ACC112 (cell line): ENCODE measurements at regions not wholly inside any gene's neighbourhood (a gene's known extent, or its start where the extent isn't known, plus 50 kb on each side); places are given as distances from the start of the nearest gene placed in this dataset.
A peak's percentile ranks its signal among the peaks of the same experiment; 100 is the strongest.

Experiments
- H2AFZ ChIP-seq: fragments of 200-600 bp; sonication (generic); one replicate; pipeline ENCODE4 v1.6.0; 2017; ENCODE audit warnings: antibody characterized with exemption, low read length; ENCODE audit not compliant: unreplicated experiment
- H3K27ac ChIP-seq: fragments of 200-600 bp; sonication (generic); 2 replicates; pipeline ENCODE4 v1.5.1; 2014; ENCODE audit warnings: low read depth, mild to moderate bottlenecking, antibody characterized with exemption, low read length, moderate library complexity
- H3K27me3 ChIP-seq: fragments of 200-600 bp; sonication (generic); 2 replicates; pipeline ENCODE4 v1.6.1; 2014; ENCODE audit warnings: mild to moderate bottlenecking, antibody characterized with exemption, low read length, moderate library complexity, mixed read lengths; ENCODE audit not compliant: insufficient read depth
- H3K36me3 ChIP-seq: fragments of 200-600 bp; sonication (generic); 2 replicates; pipeline ENCODE4 v1.6.1; 2016; ENCODE audit warnings: mild to moderate bottlenecking, antibody characterized with exemption, low read length, moderate library complexity, mixed read lengths; ENCODE audit not compliant: insufficient read depth
- H3K4me1 ChIP-seq: fragments of 200-600 bp; sonication (generic); one replicate; pipeline ENCODE4 v1.6.1; 2016; ENCODE audit warnings: low read length, mixed read lengths; ENCODE audit not compliant: insufficient read depth, unreplicated experiment, control insufficient read depth
- H3K4me3 ChIP-seq: fragments of 200-600 bp; sonication (generic); 2 replicates; pipeline ENCODE4 v1.5.1; 2014; ENCODE audit warnings: mild to moderate bottlenecking, low read depth, low read length
- H3K79me2 ChIP-seq: fragments of 200-600 bp; sonication (generic); one replicate; pipeline ENCODE4 v1.6.0; 2016; ENCODE audit warnings: low read length; ENCODE audit not compliant: control insufficient read depth, unreplicated experiment, insufficient read depth

- Histone ChIP-seq H3K36me3 (peaks cover 4% of the 10 kb centered on the region; the same call in 1 of the 2 replicates), H3K27ac (peak overlapping the region; percentile 66), H3K4me3 (peak overlapping the region; percentile 57), H2AFZ (peak overlapping the region; percentile 99), H3K4me1 (peaks cover 6% of the 10 kb centered on the region), H3K27me3 (no peaks in the 10 kb centered on the region), H3K79me2 (no peaks in the 10 kb centered on the region)
These were observed 214.9 kb downstream of the DSEL start for GRCh38 chr18:67301592-67301991.

GRCh38 chr18:67300498-67300897 lies 216.0 kb downstream of the DSEL start:
- Histone ChIP-seq H3K36me3 (peaks cover 3% of the 10 kb centered on the region; the same call in 1 of the 2 replicates), H3K4me3 (no peak overlapping the region), H3K27ac (no peak overlapping the region), H3K27me3 (no peaks in the 10 kb centered on the region), H3K79me2 (no peaks in the 10 kb centered on the region), H2AFZ (no peak overlapping the region), H3K4me1 (peaks cover 6% of the 10 kb centered on the region)

- Histone ChIP-seq H3K4me1 (no peaks in the 10 kb centered on the region), H3K36me3 (no peaks in the 10 kb centered on the region), H3K79me2 (no peaks in the 10 kb centered on the region), H3K27ac (no peak overlapping the region), H2AFZ (no peak overlapping the region), H3K4me3 (no peak overlapping the region), H3K27me3 (no peaks in the 10 kb centered on the region)
These were observed 223.7 kb downstream of the DSEL start for GRCh38 chr18:67292814-67293213.

- Histone ChIP-seq H3K4me3 (no peak overlapping the region), H3K36me3 (no peaks in the 10 kb centered on the region), H3K27ac (no peak overlapping the region), H3K27me3 (no peaks in the 10 kb centered on the region), H2AFZ (no peak overlapping the region), H3K79me2 (no peaks in the 10 kb centered on the region), H3K4me1 (no peaks in the 10 kb centered on the region)
These were observed 226.1 kb downstream of the DSEL start for GRCh38 chr18:67290421-67290820.

GRCh38 chr18:67285583-67285982 lies 230.9 kb downstream of the DSEL start:
- H3K4me3 ChIP-seq: no peak overlapping the region
- H3K36me3 ChIP-seq: no peaks in the 10 kb centered on the region
- peaks cover 13% of the 10 kb centered on the region for H3K4me1 ChIP-seq
- H3K79me2 ChIP-seq: no peaks in the 10 kb centered on the region
- H2AFZ ChIP-seq: no peak overlapping the region
- H3K27ac ChIP-seq: no peak overlapping the region
- H3K27me3 ChIP-seq: no peaks in the 10 kb centered on the region

- peak overlapping the region; percentile 67 for H2AFZ ChIP-seq
- H3K4me3 ChIP-seq: no peak overlapping the region
- H3K27me3 ChIP-seq: no peaks in the 10 kb centered on the region
- H3K27ac ChIP-seq: peak overlapping the region; percentile 6; the same call in 1 of the 2 replicates
- no peaks in the 10 kb centered on the region for H3K79me2 ChIP-seq
- H3K36me3 ChIP-seq: no peaks in the 10 kb centered on the region
- H3K4me1 ChIP-seq: peaks cover 20% of the 10 kb centered on the region
These were observed 233.7 kb downstream of the DSEL start for GRCh38 chr18:67282796-67283195.

GRCh38 chr18:67281746-67282145 lies 234.8 kb downstream of the DSEL start:
- H3K36me3 ChIP-seq: no peaks in the 10 kb centered on the region
- H3K27me3 ChIP-seq: no peaks in the 10 kb centered on the region
- no peak overlapping the region for H3K4me3 ChIP-seq
- H3K79me2 ChIP-seq: no peaks in the 10 kb centered on the region
- no peak overlapping the region for H3K27ac ChIP-seq
- H3K4me1 ChIP-seq: peaks cover 21% of the 10 kb centered on the region
- H2AFZ ChIP-seq: no peak overlapping the region

GRCh38 chr18:67280486-67281242 lies 235.9 kb downstream of the DSEL start:
- Histone ChIP-seq H3K36me3 (no peaks in the 10 kb centered on the region), H3K4me1 (peaks cover 27% of the 10 kb centered on the region), H3K79me2 (no peaks in the 10 kb centered on the region), H3K4me3 (no peak overlapping the region), H3K27ac (no peak overlapping the region), H3K27me3 (no peaks in the 10 kb centered on the region), H2AFZ (no peak overlapping the region)

- Histone ChIP-seq H3K4me3 (no peak overlapping the region), H3K36me3 (no peaks in the 10 kb centered on the region), H3K27ac (no peak overlapping the region), H3K4me1 (peaks cover 27% of the 10 kb centered on the region), H3K79me2 (no peaks in the 10 kb centered on the region), H2AFZ (no peak overlapping the region), H3K27me3 (no peaks in the 10 kb centered on the region)
These were observed 236.5 kb downstream of the DSEL start for GRCh38 chr18:67279988-67280387.

GRCh38 chr18:67278984-67279383 lies 237.5 kb downstream of the DSEL start:
- no peak overlapping the region for H3K4me3 ChIP-seq
- peaks cover 27% of the 10 kb centered on the region for H3K4me1 ChIP-seq
- H3K79me2 ChIP-seq: no peaks in the 10 kb centered on the region
- H3K27ac ChIP-seq: no peak overlapping the region
- no peak overlapping the region for H2AFZ ChIP-seq
- H3K27me3 ChIP-seq: no peaks in the 10 kb centered on the region
- H3K36me3 ChIP-seq: no peaks in the 10 kb centered on the region

GRCh38 chr18:67276638-67277037 lies 239.9 kb downstream of the DSEL start:
- peaks cover 13% of the 10 kb centered on the region for H3K4me1 ChIP-seq
- no peak overlapping the region for H2AFZ ChIP-seq
- no peaks in the 10 kb centered on the region for H3K27me3 ChIP-seq
- no peaks in the 10 kb centered on the region for H3K79me2 ChIP-seq
- H3K36me3 ChIP-seq: no peaks in the 10 kb centered on the region
- H3K27ac ChIP-seq: no peak overlapping the region
- H3K4me3 ChIP-seq: no peak overlapping the region
